ENCODE measurements at regions not wholly inside any gene's neighbourhood (a gene's known extent, or its start where the extent isn't known, plus 50 kb on each side); places are given as distances from the start of the nearest gene placed in this dataset.

GRCh38 chr7:156461881-156462665, 178.5 kb upstream of the RNF32 start:
- TF ChIP-seq CTCF (IDR thresholded peaks at IDR 0.05; ENCODE audit: control extremely low read depth, extremely low read depth, low read depth, missing control alignments), result no peak
- no peak for DNase-seq (ENCODE audit: extremely low spot score)
- POLR2A ChIA-PET, result no interaction called here
- CTCF ChIA-PET, result interaction anchor here (1.0 kb wide), 1 partner anchor 10 kb away, joined by 3 read pairs; no protein-coding TSS in a partner anchor

DNA sequence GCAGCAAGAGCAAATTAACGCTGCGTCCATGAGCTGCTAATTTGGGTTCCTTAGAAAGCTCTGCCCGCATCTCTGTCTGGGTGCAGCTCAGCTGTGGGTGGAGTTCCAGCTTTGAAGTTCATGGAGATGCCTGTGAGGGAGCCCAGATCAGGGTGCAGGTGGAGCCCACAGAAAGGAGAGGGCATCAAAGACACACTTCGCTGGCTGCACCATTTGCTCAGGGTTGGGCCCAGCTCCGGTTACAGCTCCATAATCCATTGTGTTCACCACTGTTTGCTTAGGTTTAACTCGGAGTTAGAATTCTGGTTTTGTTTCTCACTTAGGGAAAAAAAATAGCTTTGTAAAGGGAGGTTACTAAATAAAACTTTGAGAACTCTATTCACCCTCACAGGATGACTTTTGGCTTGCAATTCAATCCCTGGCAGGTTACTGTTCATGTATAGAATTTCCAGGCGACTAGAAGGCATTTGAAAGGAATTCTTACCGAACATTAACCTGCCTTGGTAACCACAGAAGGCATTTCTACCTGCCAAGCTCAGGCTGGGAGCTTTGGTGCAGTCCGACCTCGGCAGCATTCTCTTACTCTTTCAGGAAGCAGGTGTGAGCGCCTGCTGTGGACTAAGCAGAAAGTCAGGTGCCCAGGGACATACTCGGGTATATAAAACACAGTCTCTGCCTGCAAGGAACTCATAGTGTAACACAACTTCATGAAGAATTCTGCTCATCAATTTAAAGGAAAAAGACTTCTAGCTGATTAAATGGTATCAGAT, 179.5 kb upstream of the RNF32 start:
- CTCF ChIA-PET, result no interaction called here
- TF ChIP-seq CTCF (IDR thresholded peaks at IDR 0.05; ENCODE audit: control extremely low read depth, extremely low read depth, low read depth, missing control alignments), result no peak
- no peak for DNase-seq (ENCODE audit: extremely low spot score)
- POLR2A ChIA-PET, result no interaction called here

- ChIA-PET POLR2A (no interaction called here), CTCF (interaction anchor here (0.9 kb wide), 1 partner anchor 13 kb away, joined by 3 read pairs; no protein-coding TSS in a partner anchor)
- no peak for TF ChIP-seq CTCF (IDR thresholded peaks at IDR 0.05; ENCODE audit: control extremely low read depth, extremely low read depth, low read depth, missing control alignments)
- no peak for DNase-seq (ENCODE audit: extremely low spot score)
Measured at GRCh38 chr7:156459582-156459981, 181.0 kb upstream of the RNF32 start.

- ChIA-PET CTCF (no interaction called here), POLR2A (no interaction called here)
- TF ChIP-seq CTCF (IDR thresholded peaks at IDR 0.05; ENCODE audit: control extremely low read depth, extremely low read depth, low read depth, missing control alignments), result no peak
- no peak for DNase-seq (ENCODE audit: extremely low spot score)
Measured at GRCh38 chr7:156459067-156459466, 181.5 kb upstream of the RNF32 start.

DNA sequence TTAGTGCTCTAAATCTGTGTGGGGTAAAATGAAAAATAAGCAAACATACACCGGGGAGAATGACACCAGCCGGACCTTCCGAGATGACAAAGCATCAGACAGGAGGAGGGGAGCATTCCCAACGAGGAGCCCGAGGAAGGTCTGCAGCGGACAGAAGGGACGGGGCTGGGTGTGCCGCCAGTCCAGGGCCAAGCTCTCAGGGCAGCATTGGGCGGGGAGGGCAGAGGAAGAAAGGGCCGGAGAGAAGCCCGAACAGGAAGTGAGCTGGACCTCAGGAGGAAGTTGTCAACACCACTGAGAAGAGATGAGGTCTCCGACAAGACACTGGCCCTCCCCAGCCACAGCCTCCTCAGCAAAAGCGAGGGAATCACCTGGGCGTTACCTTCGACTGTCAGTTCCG, 182.6 kb upstream of the RNF32 start:
- TF ChIP-seq CTCF (IDR thresholded peaks at IDR 0.05; ENCODE audit: control extremely low read depth, extremely low read depth, low read depth, missing control alignments), result no peak
- DNase-seq (ENCODE audit: extremely low spot score), result no peak
- CTCF ChIA-PET, result no interaction called here
- POLR2A ChIA-PET, result no interaction called here

GRCh38 chr7:156456503-156457115, 184.0 kb upstream of the RNF32 start:
- TF ChIP-seq CTCF (IDR thresholded peaks at IDR 0.05; ENCODE audit: control extremely low read depth, extremely low read depth, low read depth, missing control alignments), result no peak
- POLR2A ChIA-PET, result no interaction called here

More at GRCh38 chr7:156456503-156457115, 184.0 kb upstream of the RNF32 start:
- CTCF ChIA-PET, result no interaction called here
- no peak for DNase-seq (ENCODE audit: extremely low spot score)
